ENCODE measurements at regions not wholly inside any gene's neighbourhood (a gene's known extent, or its start where the extent isn't known, plus 50 kb on each side); places are given as distances from the start of the nearest gene placed in this dataset.
"Not testable (repeated sequence)": the region's sequence is repeated elsewhere in the genome, so short reads cannot be mapped to it uniquely, and the experiment has no call there.

- H3K27me3 ChIP-seq (ENCODE audit: control insufficient read depth in 1 of 2, insufficient read depth in 2 of 2, low read length in 2 of 2); H3K36me3 ChIP-seq (ENCODE audit: control insufficient read depth in 2 of 2, insufficient read depth in 2 of 2, low read length in 1 of 2); H3K4me3 ChIP-seq (ENCODE audit: low read depth in 1 of 2, low read length in 2 of 2); H3K9me3 ChIP-seq (ENCODE audit: control insufficient read depth in 2 of 2, insufficient read depth in 1 of 2, low read depth in 1 of 2, low read length in 1 of 2); H3K4me1 ChIP-seq (ENCODE audit: control insufficient read depth in 2 of 2, insufficient read depth in 2 of 2, low read length in 1 of 2); H3K27ac ChIP-seq (ENCODE audit: low read depth in 2 of 2, low read length in 1 of 2): not testable (repeated sequence)
- WGBS, 2 donors, result 54 to 58% methylated on average over 6 of the region's 6 CpGs
Measured at GRCh38 chr13:24989959-24990358, 106.0 kb upstream of the PABPC3 start.

DNA sequence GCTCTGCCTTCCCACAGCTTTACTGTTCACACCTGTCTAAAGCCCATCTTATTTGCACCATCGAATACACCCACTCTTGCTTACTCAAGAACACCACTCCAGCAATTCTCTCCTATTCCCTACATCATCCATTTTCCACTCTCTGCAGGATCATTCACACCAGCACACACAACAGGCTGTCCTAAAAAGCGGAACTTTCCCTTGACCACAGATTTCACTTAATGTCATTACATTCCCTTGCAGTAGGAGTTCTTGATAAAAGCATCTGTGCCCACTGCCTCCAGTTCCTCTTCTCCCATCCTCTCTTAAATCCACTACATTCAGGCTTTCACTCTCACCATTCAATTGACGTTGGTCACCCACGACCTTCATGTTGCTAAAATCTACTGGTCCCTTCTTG is 103.0 kb upstream of the PABPC3 start:
- H3K27me3 ChIP-seq (ENCODE audit: control insufficient read depth in 1 of 2, insufficient read depth in 2 of 2, low read length in 2 of 2); H3K4me1 ChIP-seq (ENCODE audit: control insufficient read depth in 2 of 2, insufficient read depth in 2 of 2, low read length in 1 of 2); H3K27ac ChIP-seq (ENCODE audit: low read depth in 2 of 2, low read length in 1 of 2); H3K36me3 ChIP-seq (ENCODE audit: control insufficient read depth in 2 of 2, insufficient read depth in 2 of 2, low read length in 1 of 2); H3K9me3 ChIP-seq (ENCODE audit: control insufficient read depth in 2 of 2, insufficient read depth in 1 of 2, low read depth in 1 of 2, low read length in 1 of 2); H3K4me3 ChIP-seq (ENCODE audit: low read depth in 1 of 2, low read length in 2 of 2): not testable (repeated sequence)
- WGBS, 2 donors, result 74 to 80% methylated on average over 4 of the region's 4 CpGs

DNA sequence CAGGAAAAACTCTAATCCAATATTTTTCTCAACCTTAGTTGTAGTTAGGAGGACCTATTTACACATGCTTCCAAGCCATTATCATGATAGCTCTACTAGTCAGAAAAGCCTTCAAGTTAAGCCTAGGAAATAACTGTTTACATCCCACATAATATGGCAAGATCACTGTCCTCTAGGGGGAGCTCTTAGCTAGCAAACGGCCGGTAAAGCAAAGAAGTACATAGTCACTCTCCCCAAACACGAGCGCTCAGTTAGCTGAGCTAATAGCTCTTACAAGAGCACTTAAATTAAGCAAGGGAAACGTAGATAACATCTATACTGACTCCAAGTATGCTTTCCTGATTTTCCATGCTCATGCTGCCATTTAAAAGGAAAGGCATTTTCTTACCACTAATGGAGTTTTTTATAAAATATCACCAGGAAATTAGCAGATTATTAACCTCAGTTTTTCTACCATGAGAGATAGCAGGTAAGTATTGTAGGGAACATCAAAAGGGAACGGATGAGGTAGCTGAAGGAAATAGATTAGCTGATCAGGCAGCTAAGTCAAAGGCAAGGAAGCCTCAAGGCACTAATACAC is 100.6 kb upstream of the PABPC3 start:
- no peaks in the 10 kb centered on the region for H3K9me3 ChIP-seq (ENCODE audit: control insufficient read depth in 2 of 2, insufficient read depth in 1 of 2, low read depth in 1 of 2, low read length in 1 of 2)
- no peak overlapping the region for H3K27ac ChIP-seq (ENCODE audit: low read depth in 2 of 2, low read length in 1 of 2)
- H3K4me1 ChIP-seq (ENCODE audit: control insufficient read depth in 2 of 2, insufficient read depth in 2 of 2, low read length in 1 of 2), result no peaks in the 10 kb centered on the region
- no peaks in the 10 kb centered on the region for H3K27me3 ChIP-seq (ENCODE audit: control insufficient read depth in 1 of 2, insufficient read depth in 2 of 2, low read length in 2 of 2)
- no peaks in the 10 kb centered on the region for H3K36me3 ChIP-seq (ENCODE audit: control insufficient read depth in 2 of 2, insufficient read depth in 2 of 2, low read length in 1 of 2)
- WGBS, 2 donors, result 6 to 10% methylated on average over 6 of the region's 6 CpGs
- no peak overlapping the region for H3K4me3 ChIP-seq (ENCODE audit: low read depth in 1 of 2, low read length in 2 of 2)

DNA sequence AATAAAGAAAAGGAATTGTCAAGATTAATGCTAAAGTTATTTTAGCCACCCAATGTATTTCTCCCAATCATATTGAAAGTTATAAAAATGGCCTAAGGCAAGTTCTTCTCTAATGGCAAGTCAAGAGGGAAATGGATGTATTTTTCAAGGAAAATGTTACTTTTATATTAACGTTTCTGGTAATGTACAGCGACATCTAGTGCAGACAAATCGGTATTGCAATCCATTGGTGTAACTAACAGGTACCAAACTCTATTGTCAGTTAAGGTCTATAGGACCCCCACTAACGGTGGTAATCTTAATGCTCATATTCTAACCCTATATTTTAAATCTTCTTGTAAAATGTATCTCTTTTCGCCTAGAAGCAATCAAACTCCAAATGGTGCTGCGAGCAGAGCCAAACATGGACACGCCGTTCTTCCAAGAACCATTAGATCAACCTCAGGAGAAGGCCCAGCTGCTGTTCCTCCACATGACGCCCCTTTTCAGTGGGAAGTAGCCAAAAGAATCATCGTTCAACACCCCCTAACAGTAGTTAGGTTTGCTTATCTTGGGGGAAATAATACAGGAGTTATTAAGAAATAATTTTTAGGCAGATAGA is 98.5 kb upstream of the PABPC3 start:
- no peaks in the 10 kb centered on the region for H3K4me1 ChIP-seq (ENCODE audit: control insufficient read depth in 2 of 2, insufficient read depth in 2 of 2, low read length in 1 of 2)
- H3K4me3 ChIP-seq (ENCODE audit: low read depth in 1 of 2, low read length in 2 of 2), result no peak overlapping the region
- 28 to 32% methylated on average over 10 of the region's 10 CpGs for WGBS, 2 donors
- no peak overlapping the region for H3K27ac ChIP-seq (ENCODE audit: low read depth in 2 of 2, low read length in 1 of 2)
- no peaks in the 10 kb centered on the region for H3K27me3 ChIP-seq (ENCODE audit: control insufficient read depth in 1 of 2, insufficient read depth in 2 of 2, low read length in 2 of 2)
- H3K36me3 ChIP-seq (ENCODE audit: control insufficient read depth in 2 of 2, insufficient read depth in 2 of 2, low read length in 1 of 2), result no peaks in the 10 kb centered on the region
- H3K9me3 ChIP-seq (ENCODE audit: control insufficient read depth in 2 of 2, insufficient read depth in 1 of 2, low read depth in 1 of 2, low read length in 1 of 2), result no peaks in the 10 kb centered on the region

DNA sequence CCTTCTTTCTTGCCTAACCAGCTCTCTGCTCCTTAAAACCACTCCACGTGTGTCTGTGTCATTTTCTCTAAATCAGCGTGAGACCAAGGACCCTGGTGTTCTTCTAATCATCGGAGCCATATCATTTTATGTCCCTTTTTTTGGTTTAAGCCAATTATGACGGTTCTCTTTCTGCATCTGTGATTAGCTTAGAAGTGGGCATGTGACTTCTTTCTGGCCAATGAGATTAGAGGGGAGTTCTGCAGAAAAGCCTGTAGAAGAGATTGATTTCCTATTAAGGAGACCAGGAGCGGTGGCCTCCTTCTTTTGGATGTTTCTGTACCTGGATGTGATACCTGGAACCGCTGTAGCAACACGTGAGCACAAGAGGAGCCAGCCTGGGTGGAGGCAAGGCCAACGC is 97.5 kb upstream of the PABPC3 start:
- no peaks in the 10 kb centered on the region for H3K4me1 ChIP-seq (ENCODE audit: control insufficient read depth in 2 of 2, insufficient read depth in 2 of 2, low read length in 1 of 2)
- H3K36me3 ChIP-seq (ENCODE audit: control insufficient read depth in 2 of 2, insufficient read depth in 2 of 2, low read length in 1 of 2), result no peaks in the 10 kb centered on the region
- no peaks in the 10 kb centered on the region for H3K9me3 ChIP-seq (ENCODE audit: control insufficient read depth in 2 of 2, insufficient read depth in 1 of 2, low read depth in 1 of 2, low read length in 1 of 2)
- 81 to 86% methylated on average over 8 of the region's 8 CpGs for WGBS, 2 donors
- no peak overlapping the region for H3K4me3 ChIP-seq (ENCODE audit: low read depth in 1 of 2, low read length in 2 of 2)
- H3K27me3 ChIP-seq (ENCODE audit: control insufficient read depth in 1 of 2, insufficient read depth in 2 of 2, low read length in 2 of 2), result no peaks in the 10 kb centered on the region
- no peak overlapping the region for H3K27ac ChIP-seq (ENCODE audit: low read depth in 2 of 2, low read length in 1 of 2)

GRCh38 chr13:25001476-25002206 is 94.3 kb upstream of the PABPC3 start:
- H3K27me3 ChIP-seq (ENCODE audit: control insufficient read depth in 1 of 2, insufficient read depth in 2 of 2, low read length in 2 of 2), result no peaks in the 10 kb centered on the region
- no peaks in the 10 kb centered on the region for H3K9me3 ChIP-seq (ENCODE audit: control insufficient read depth in 2 of 2, insufficient read depth in 1 of 2, low read depth in 1 of 2, low read length in 1 of 2)
- WGBS, 2 donors, result 62 to 63% methylated on average over 11 of the region's 11 CpGs
- H3K36me3 ChIP-seq (ENCODE audit: control insufficient read depth in 2 of 2, insufficient read depth in 2 of 2, low read length in 1 of 2), result no peaks in the 10 kb centered on the region
- no peak overlapping the region for H3K27ac ChIP-seq (ENCODE audit: low read depth in 2 of 2, low read length in 1 of 2)
- H3K4me1 ChIP-seq (ENCODE audit: control insufficient read depth in 2 of 2, insufficient read depth in 2 of 2, low read length in 1 of 2), result no peaks in the 10 kb centered on the region
- H3K4me3 ChIP-seq (ENCODE audit: low read depth in 1 of 2, low read length in 2 of 2), result no peak overlapping the region

DNA sequence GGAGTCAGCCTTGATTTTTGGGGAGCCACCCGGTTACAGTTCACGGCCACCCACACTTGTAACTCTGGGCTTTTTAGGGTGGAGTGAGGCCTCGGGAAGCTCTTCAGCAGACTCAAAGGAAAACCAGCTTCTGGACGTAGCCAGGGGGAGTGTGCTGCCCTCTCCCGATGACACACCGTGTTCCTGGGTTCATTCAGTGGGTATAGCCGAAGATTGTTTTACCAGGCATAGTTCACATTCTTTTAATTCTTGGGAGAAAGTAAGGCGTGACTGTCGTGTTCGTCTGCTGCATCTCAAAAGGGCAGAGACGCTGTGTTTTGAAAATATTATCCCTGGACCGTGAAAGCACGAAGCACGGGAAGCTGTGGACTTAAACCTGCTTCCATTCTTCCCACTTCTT is 93.6 kb upstream of the PABPC3 start:
- not testable (repeated sequence) for H3K27ac ChIP-seq (ENCODE audit: low read depth in 2 of 2, low read length in 1 of 2); H3K4me1 ChIP-seq (ENCODE audit: control insufficient read depth in 2 of 2, insufficient read depth in 2 of 2, low read length in 1 of 2); H3K9me3 ChIP-seq (ENCODE audit: control insufficient read depth in 2 of 2, insufficient read depth in 1 of 2, low read depth in 1 of 2, low read length in 1 of 2); H3K4me3 ChIP-seq (ENCODE audit: low read depth in 1 of 2, low read length in 2 of 2); H3K27me3 ChIP-seq (ENCODE audit: control insufficient read depth in 1 of 2, insufficient read depth in 2 of 2, low read length in 2 of 2); H3K36me3 ChIP-seq (ENCODE audit: control insufficient read depth in 2 of 2, insufficient read depth in 2 of 2, low read length in 1 of 2)
- WGBS, 2 donors, result 27 to 29% methylated on average over 14 of the region's 14 CpGs

DNA sequence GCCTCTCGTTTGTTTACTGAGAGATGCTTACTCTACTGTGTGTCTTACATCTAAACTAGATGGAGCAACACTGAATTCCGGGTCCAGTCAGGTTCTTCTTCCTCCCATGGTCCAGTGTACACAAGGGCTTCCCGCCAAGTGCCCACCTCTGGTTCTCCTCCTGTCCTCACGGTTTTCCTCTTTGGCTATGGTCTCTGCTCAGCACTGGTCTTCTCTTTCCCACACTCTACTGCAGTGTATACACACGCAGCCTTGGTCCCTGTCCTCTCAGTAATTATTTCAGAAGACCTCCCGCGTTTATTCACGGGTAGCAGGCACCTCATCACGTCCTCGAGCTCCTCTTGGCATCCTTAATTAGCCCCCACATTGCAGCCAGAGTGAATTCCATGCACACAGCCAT is 91.4 kb upstream of the PABPC3 start:
- not testable (repeated sequence) for H3K9me3 ChIP-seq (ENCODE audit: control insufficient read depth in 2 of 2, insufficient read depth in 1 of 2, low read depth in 1 of 2, low read length in 1 of 2); H3K4me3 ChIP-seq (ENCODE audit: low read depth in 1 of 2, low read length in 2 of 2); H3K27ac ChIP-seq (ENCODE audit: low read depth in 2 of 2, low read length in 1 of 2); H3K36me3 ChIP-seq (ENCODE audit: control insufficient read depth in 2 of 2, insufficient read depth in 2 of 2, low read length in 1 of 2); H3K4me1 ChIP-seq (ENCODE audit: control insufficient read depth in 2 of 2, insufficient read depth in 2 of 2, low read length in 1 of 2); H3K27me3 ChIP-seq (ENCODE audit: control insufficient read depth in 1 of 2, insufficient read depth in 2 of 2, low read length in 2 of 2)
- WGBS, 2 donors, result 70 to 74% methylated on average over 3 to 4 of the region's 10 CpGs

DNA sequence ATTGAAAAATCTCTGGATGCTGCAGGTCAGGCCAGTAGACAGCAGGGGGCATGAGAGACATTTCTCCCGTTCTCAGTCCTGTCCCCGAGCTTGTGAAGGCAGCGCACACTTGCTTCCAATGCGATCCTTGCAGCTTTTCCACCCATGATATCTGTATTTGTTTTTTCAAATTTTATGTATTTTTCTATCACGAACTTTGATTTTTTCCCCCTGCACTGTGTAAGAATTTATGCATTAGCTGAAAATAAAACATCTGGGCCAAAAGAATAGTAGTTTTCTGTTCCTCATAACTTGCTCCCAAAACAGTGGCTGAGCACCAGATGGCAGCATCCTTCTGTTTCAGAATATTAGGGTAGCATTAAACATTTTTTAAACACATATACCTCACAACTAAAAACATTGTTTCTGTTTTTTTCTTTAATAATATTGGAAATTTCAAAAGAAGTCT is 90.9 kb upstream of the PABPC3 start:
- 0% methylated on average over 5 of the region's 5 CpGs for WGBS, 2 donors
- H3K36me3 ChIP-seq (ENCODE audit: control insufficient read depth in 2 of 2, insufficient read depth in 2 of 2, low read length in 1 of 2); H3K4me1 ChIP-seq (ENCODE audit: control insufficient read depth in 2 of 2, insufficient read depth in 2 of 2, low read length in 1 of 2); H3K27ac ChIP-seq (ENCODE audit: low read depth in 2 of 2, low read length in 1 of 2); H3K27me3 ChIP-seq (ENCODE audit: control insufficient read depth in 1 of 2, insufficient read depth in 2 of 2, low read length in 2 of 2); H3K4me3 ChIP-seq (ENCODE audit: low read depth in 1 of 2, low read length in 2 of 2); H3K9me3 ChIP-seq (ENCODE audit: control insufficient read depth in 2 of 2, insufficient read depth in 1 of 2, low read depth in 1 of 2, low read length in 1 of 2): not testable (repeated sequence)

DNA sequence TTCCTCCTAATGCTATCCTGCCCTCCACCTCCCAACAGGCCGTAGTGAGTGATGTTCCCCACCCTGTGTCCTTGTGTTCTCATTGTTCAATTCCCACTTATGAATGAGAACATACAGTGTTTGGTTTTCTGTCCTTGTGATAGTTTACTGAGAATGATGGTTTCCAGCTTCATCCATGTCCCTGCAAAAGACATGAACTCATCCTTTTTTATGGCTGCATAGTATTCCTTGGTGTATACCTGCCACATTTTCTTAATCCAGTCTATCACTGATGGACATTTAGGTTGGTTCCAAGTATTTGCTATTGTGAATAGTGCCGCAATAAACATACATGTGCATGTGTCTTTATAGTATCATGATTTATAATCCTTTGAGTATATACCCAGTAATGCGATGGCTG is 88.5 kb upstream of the PABPC3 start:
- H3K27ac ChIP-seq (ENCODE audit: low read depth in 2 of 2, low read length in 1 of 2); H3K4me3 ChIP-seq (ENCODE audit: low read depth in 1 of 2, low read length in 2 of 2); H3K4me1 ChIP-seq (ENCODE audit: control insufficient read depth in 2 of 2, insufficient read depth in 2 of 2, low read length in 1 of 2); H3K9me3 ChIP-seq (ENCODE audit: control insufficient read depth in 2 of 2, insufficient read depth in 1 of 2, low read depth in 1 of 2, low read length in 1 of 2); H3K36me3 ChIP-seq (ENCODE audit: control insufficient read depth in 2 of 2, insufficient read depth in 2 of 2, low read length in 1 of 2); H3K27me3 ChIP-seq (ENCODE audit: control insufficient read depth in 1 of 2, insufficient read depth in 2 of 2, low read length in 2 of 2): not testable (repeated sequence)
- 90 to 98% methylated on average over 3 of the region's 3 CpGs for WGBS, 2 donors

All from esophagus (tissue), 2 donors.